Ishikawa (cell line): ENCODE measurements at regions not wholly inside any gene's neighbourhood (a gene's known extent, or its start where the extent isn't known, plus 50 kb on each side); places are given as distances from the start of the nearest gene placed in this dataset.

Experiments used
- CEBPB ChIP-seq: IDR thresholded peaks from 2 replicates; pipeline ENCODE4 v1.6.1; 2012
- CREB1 ChIP-seq: IDR thresholded peaks from 2 replicates; pipeline ENCODE4 v1.6.1; 2012; ENCODE audit warnings: low read depth
- EGR1 ChIP-seq: IDR thresholded peaks from 2 replicates; pipeline ENCODE4 v1.6.1; 2012
- EP300 ChIP-seq: IDR thresholded peaks from 2 replicates; pipeline ENCODE4 v1.6.1; 2012; ENCODE audit warnings: borderline replicate concordance
- FOXM1 ChIP-seq: IDR thresholded peaks from 2 replicates; pipeline ENCODE4 v1.6.1; 2012; ENCODE audit warnings: low read depth, borderline replicate concordance
- MAX ChIP-seq: IDR thresholded peaks from 2 replicates; pipeline ENCODE4 v1.6.1; 2012
- NFIC ChIP-seq: IDR thresholded peaks from 2 replicates; pipeline ENCODE4 v1.6.1; 2012
- RAD21 ChIP-seq: IDR thresholded peaks from 2 replicates; pipeline ENCODE4 v1.6.1; 2012; ENCODE audit warnings: low read depth
- REST ChIP-seq: IDR thresholded peaks from 2 replicates; pipeline ENCODE4 v1.6.1; 2012; ENCODE audit warnings: low read depth, mild to moderate bottlenecking
- TAF1 ChIP-seq: IDR thresholded peaks from 2 replicates; pipeline ENCODE4 v1.6.1; 2012; ENCODE audit warnings: low read depth, mild to moderate bottlenecking
- TCF12 ChIP-seq: IDR thresholded peaks from 2 replicates; pipeline ENCODE4 v1.6.1; 2012; ENCODE audit warnings: low read depth
- TEAD4 ChIP-seq: IDR thresholded peaks from 2 replicates; pipeline ENCODE4 v1.6.1; 2012
- USF1 ChIP-seq: IDR thresholded peaks from 2 replicates; pipeline ENCODE4 v1.6.1; 2012
- YY1 ChIP-seq: IDR thresholded peaks from 2 replicates; pipeline ENCODE4 v1.6.1; 2012; ENCODE audit warnings: low read depth
- ZBTB7A ChIP-seq: IDR thresholded peaks from 2 replicates; pipeline ENCODE4 v1.6.1; 2012; ENCODE audit warnings: low read depth

GRCh38 chr4:137966504-137966903 is 275.6 kb downstream of the SLC7A11 start:
- TF ChIP-seq ZBTB7A, result no peak

- TF ChIP-seq ZBTB7A (no peak), FOXM1 (no peak), CREB1 (no peak), YY1 (no peak), TAF1 (no peak), TEAD4 (no peak), USF1 (no peak), REST (no peak), CEBPB (no peak), TCF12 (no peak), MAX (no peak), EP300 (no peak), NFIC (no peak), EGR1 (no peak)
Observed at GRCh38 chr4:137961051-137961438, 281.1 kb downstream of the SLC7A11 start.

GRCh38 chr4:137960371-137961050 is 281.6 kb downstream of the SLC7A11 start:
- TF ChIP-seq RAD21 (no peak), EGR1 (no peak), TEAD4 (no peak), USF1 (no peak), ZBTB7A (no peak), REST (no peak), TCF12 (no peak), FOXM1 (no peak), NFIC (no peak), CREB1 (no peak), MAX (no peak), EP300 (no peak), TAF1 (no peak), CEBPB (no peak), YY1 (no peak)

- TF ChIP-seq CEBPB, result no peak
- TF ChIP-seq RAD21, result no peak
- TF ChIP-seq EGR1, result no peak
- TF ChIP-seq EP300, result no peak
- no peak for TF ChIP-seq TEAD4
- TF ChIP-seq USF1, result no peak
- TF ChIP-seq ZBTB7A, result no peak
- TF ChIP-seq CREB1, result no peak
- TF ChIP-seq FOXM1, result no peak
- TF ChIP-seq YY1, result no peak
- TF ChIP-seq TCF12, result no peak
- TF ChIP-seq TAF1, result no peak
- no peak for TF ChIP-seq NFIC
- TF ChIP-seq MAX, result no peak
- TF ChIP-seq REST, result no peak
Observed at GRCh38 chr4:137957806-137958205, 284.3 kb downstream of the SLC7A11 start.
